22Rv1 (cell line): ENCODE measurements at regions not wholly inside any gene's neighbourhood (a gene's known extent, or its start where the extent isn't known, plus 50 kb on each side); places are given as distances from the start of the nearest gene placed in this dataset.

Source experiments
- H3K27ac ChIP-seq: fragments of 450-650 bp; 2 replicates; pipeline ENCODE4 v1.5.1; 2017
- CTCF ChIP-seq: fragments of 450-650 bp; IDR thresholded peaks from 2 replicates; pipeline ENCODE4 v1.5.1; 2017; ENCODE audit warnings: mild to moderate bottlenecking
- ZFX ChIP-seq: fragments of 450-650 bp; IDR thresholded peaks from 2 replicates; pipeline ENCODE4 v1.6.1; 2017; ENCODE audit warnings: antibody characterized with exemption, borderline replicate concordance

- H3K27ac ChIP-seq = no peak overlapping the region
- no peak for TF ChIP-seq ZFX
- TF ChIP-seq CTCF = no peak
Measured at GRCh38 chr6:84635081-84635761, 129.2 kb downstream of the TBX18 start.

GRCh38 chr6:84633771-84634170, 130.6 kb downstream of the TBX18 start:
- no peak overlapping the region for H3K27ac ChIP-seq
- no peak for TF ChIP-seq ZFX
- TF ChIP-seq CTCF = no peak

- H3K27ac ChIP-seq = peak overlapping the region; percentile 50
Measured at GRCh38 chr6:84626527-84626926, 137.9 kb downstream of the TBX18 start.

- no peak overlapping the region for H3K27ac ChIP-seq
- TF ChIP-seq CTCF (no peak), ZFX (no peak)
Measured at GRCh38 chr6:84625506-84625905, 138.9 kb downstream of the TBX18 start.

- no peak overlapping the region for H3K27ac ChIP-seq
- TF ChIP-seq ZFX (no peak), CTCF (no peak)
Measured at GRCh38 chr6:84623956-84624680, 140.3 kb downstream of the TBX18 start.

GRCh38 chr6:84618836-84619235, 145.6 kb downstream of the TBX18 start:
- no peak for TF ChIP-seq CTCF
- TF ChIP-seq ZFX = no peak
- no peak overlapping the region for H3K27ac ChIP-seq

GRCh38 chr6:84618046-84618752, 146.2 kb downstream of the TBX18 start:
- no peak for TF ChIP-seq CTCF
- TF ChIP-seq ZFX = no peak
- no peak overlapping the region for H3K27ac ChIP-seq
